ENCODE measurements at regions not wholly inside any gene's neighbourhood (a gene's known extent, or its start where the extent isn't known, plus 50 kb on each side); places are given as distances from the start of the nearest gene placed in this dataset.

GRCh38 chr4:43286137-43286536, 393.6 kb downstream of the GRXCR1 start:
- intact Hi-C loops (cut with micrococcal nuclease): no loop called here
- TF ChIP-seq CTCF (IDR thresholded peaks at IDR 0.05; ENCODE audit: unreplicated experiment): no peak
- CTCF ChIA-PET: no interaction called here
- POLR2A ChIA-PET: interaction anchor here (0.6 kb wide), 1 partner anchor 151 kb away, joined by 4 read pairs; no protein-coding TSS in a partner anchor
- no peaks in the 10 kb centered on the region for H3K4me1 Mint-ChIP-seq (ENCODE audit: insufficient read depth, unreplicated experiment)
- no peaks in the 10 kb centered on the region for H3K36me3 Mint-ChIP-seq (ENCODE audit: insufficient read depth, unreplicated experiment)
- H3K9me3 Mint-ChIP-seq (ENCODE audit: unreplicated experiment): no peaks in the 10 kb centered on the region
- no TSS peak for BruUV-seq (replicated peaks)
- H3K27ac Mint-ChIP-seq (ENCODE audit: low read depth, unreplicated experiment): no peak overlapping the region
- no peak for DNase-seq (ENCODE audit: unreplicated experiment)
- no peak overlapping the region for H3K4me3 Mint-ChIP-seq (ENCODE audit: unreplicated experiment)
- H3K27me3 Mint-ChIP-seq (ENCODE audit: insufficient read depth, unreplicated experiment): no peaks in the 10 kb centered on the region

GRCh38 chr4:43296946-43297528, 404.5 kb downstream of the GRXCR1 start:
- Mint-ChIP-seq H3K27me3 (ENCODE audit: insufficient read depth, unreplicated experiment) (no peaks in the 10 kb centered on the region), H3K9me3 (ENCODE audit: unreplicated experiment) (no peaks in the 10 kb centered on the region), H3K4me3 (ENCODE audit: unreplicated experiment) (no peak overlapping the region), H3K4me1 (ENCODE audit: insufficient read depth, unreplicated experiment) (peaks cover 20% of the 10 kb centered on the region), H3K36me3 (ENCODE audit: insufficient read depth, unreplicated experiment) (no peaks in the 10 kb centered on the region), H3K27ac (ENCODE audit: low read depth, unreplicated experiment) (no peak overlapping the region)
- ChIA-PET CTCF (interaction anchor here (1.2 kb wide), 1 partner anchor 25 kb away, joined by 3 read pairs; no protein-coding TSS in a partner anchor), POLR2A (no interaction called here)
- no peak for TF ChIP-seq CTCF (IDR thresholded peaks at IDR 0.05; ENCODE audit: unreplicated experiment)
- no TSS peak for BruUV-seq (replicated peaks)
- intact Hi-C loops (cut with micrococcal nuclease): no loop called here
- DNase-seq (ENCODE audit: unreplicated experiment): no peak

GRCh38 chr4:43316813-43317212, 424.3 kb downstream of the GRXCR1 start:
- no peaks in the 10 kb centered on the region for H3K27me3 Mint-ChIP-seq (ENCODE audit: insufficient read depth, unreplicated experiment)
- H3K4me1 Mint-ChIP-seq (ENCODE audit: insufficient read depth, unreplicated experiment): peaks cover 13% of the 10 kb centered on the region
- POLR2A ChIA-PET: interaction anchor here (0.6 kb wide), 2 partner anchors 12 to 594 kb away, joined by 3 to 4 read pairs; no protein-coding TSS in a partner anchor
- peak; percentile 83 for DNase-seq (ENCODE audit: unreplicated experiment)
- intact Hi-C loops (cut with micrococcal nuclease): no loop called here
- H3K36me3 Mint-ChIP-seq (ENCODE audit: insufficient read depth, unreplicated experiment): no peaks in the 10 kb centered on the region
- no peak for TF ChIP-seq CTCF (IDR thresholded peaks at IDR 0.05; ENCODE audit: unreplicated experiment)
- H3K27ac Mint-ChIP-seq (ENCODE audit: low read depth, unreplicated experiment): no peak overlapping the region
- CTCF ChIA-PET: no interaction called here
- BruUV-seq (replicated peaks): no TSS peak
- peaks cover 8% of the 10 kb centered on the region for H3K9me3 Mint-ChIP-seq (ENCODE audit: unreplicated experiment)
- no peak overlapping the region for H3K4me3 Mint-ChIP-seq (ENCODE audit: unreplicated experiment)

- Mint-ChIP-seq H3K9me3 (ENCODE audit: unreplicated experiment) (no peaks in the 10 kb centered on the region), H3K27me3 (ENCODE audit: insufficient read depth, unreplicated experiment) (no peaks in the 10 kb centered on the region), H3K4me3 (ENCODE audit: unreplicated experiment) (no peak overlapping the region), H3K27ac (ENCODE audit: low read depth, unreplicated experiment) (no peak overlapping the region), H3K4me1 (ENCODE audit: insufficient read depth, unreplicated experiment) (peaks cover 17% of the 10 kb centered on the region), H3K36me3 (ENCODE audit: insufficient read depth, unreplicated experiment) (no peaks in the 10 kb centered on the region)
- CTCF ChIA-PET: interaction anchor here (0.6 kb wide), 1 partner anchor 1547 kb away, joined by 3 read pairs; no protein-coding TSS in a partner anchor
- no peak for DNase-seq (ENCODE audit: unreplicated experiment)
- intact Hi-C loops (cut with micrococcal nuclease): no loop called here
- no TSS peak for BruUV-seq (replicated peaks)
- POLR2A ChIA-PET: interaction anchor here (1.2 kb wide), 1 partner anchor 15 kb away, joined by 3 read pairs; no protein-coding TSS in a partner anchor
- TF ChIP-seq CTCF (IDR thresholded peaks at IDR 0.05; ENCODE audit: unreplicated experiment): no peak
These were observed 432.9 kb downstream of the GRXCR1 start for GRCh38 chr4:43325220-43325967.
